ENCODE measurements at regions not wholly inside any gene's neighbourhood (a gene's known extent, or its start where the extent isn't known, plus 50 kb on each side); places are given as distances from the start of the nearest gene placed in this dataset.
"Not testable (repeated sequence)": the region's sequence is repeated elsewhere in the genome, so short reads cannot be mapped to it uniquely, and the experiment has no call there.

GRCh38 chr3:87494264-87494663 lies 217.9 kb upstream of the POU1F1 start:
- DNase-seq (ENCODE audit: low spot score), result no peak
- H3K27ac ChIP-seq, result no peak overlapping the region
- ChIA-PET CTCF (no interaction called here), POLR2A (ENCODE audit: low non-redundant PET) (no interaction called here)
- TF ChIP-seq CTCF (conservative IDR thresholded peaks at IDR 0.05; ENCODE audit: low read depth), result no peak

DNA sequence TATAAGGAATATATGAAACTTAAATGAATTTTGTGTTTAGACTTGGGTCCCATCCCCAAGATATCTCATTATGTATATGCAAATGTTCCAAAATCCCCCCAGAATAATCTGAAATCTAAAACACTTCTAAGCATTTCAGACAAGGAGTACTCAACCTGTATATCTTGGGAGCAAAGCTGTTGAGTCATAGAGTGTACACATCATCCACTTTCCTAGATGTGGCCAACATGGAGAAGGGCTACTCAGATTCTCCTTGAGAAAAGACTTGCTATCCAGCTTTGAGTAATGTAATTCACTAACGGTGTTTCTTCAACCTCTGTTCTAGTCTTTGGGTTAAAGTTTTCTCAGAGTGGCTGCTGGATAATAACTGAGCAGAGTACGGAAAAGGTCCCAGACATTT lies 215.5 kb upstream of the POU1F1 start:
- CTCF ChIA-PET, result no interaction called here
- POLR2A ChIA-PET (ENCODE audit: low non-redundant PET), result no interaction called here
- no peak for DNase-seq (ENCODE audit: low spot score)
- no peak overlapping the region for H3K27ac ChIP-seq
- no peak for TF ChIP-seq CTCF (conservative IDR thresholded peaks at IDR 0.05; ENCODE audit: low read depth)

DNA sequence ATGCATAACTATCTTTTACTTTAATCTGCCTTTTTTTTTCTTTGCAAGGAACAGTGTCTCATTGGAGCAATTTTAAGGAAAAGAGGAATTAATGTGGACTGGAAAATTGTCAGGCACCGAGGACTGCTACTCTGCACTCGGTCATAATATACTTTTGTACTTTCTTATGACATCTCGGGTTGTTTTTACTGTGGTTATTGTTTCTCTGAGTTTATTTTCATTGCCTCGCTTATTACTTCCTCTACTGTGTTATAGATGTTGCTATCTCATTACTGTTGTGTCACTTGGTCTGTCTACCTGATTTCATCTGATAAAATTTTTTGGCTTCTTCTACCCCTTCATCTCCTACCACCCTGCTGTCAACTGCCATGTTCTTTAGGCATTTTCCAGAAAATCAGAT lies 213.5 kb upstream of the POU1F1 start:
- TF ChIP-seq CTCF (conservative IDR thresholded peaks at IDR 0.05; ENCODE audit: low read depth), result no peak
- no peak overlapping the region for H3K27ac ChIP-seq
- no peak for DNase-seq (ENCODE audit: low spot score)
- ChIA-PET CTCF (no interaction called here), POLR2A (ENCODE audit: low non-redundant PET) (no interaction called here)

DNA sequence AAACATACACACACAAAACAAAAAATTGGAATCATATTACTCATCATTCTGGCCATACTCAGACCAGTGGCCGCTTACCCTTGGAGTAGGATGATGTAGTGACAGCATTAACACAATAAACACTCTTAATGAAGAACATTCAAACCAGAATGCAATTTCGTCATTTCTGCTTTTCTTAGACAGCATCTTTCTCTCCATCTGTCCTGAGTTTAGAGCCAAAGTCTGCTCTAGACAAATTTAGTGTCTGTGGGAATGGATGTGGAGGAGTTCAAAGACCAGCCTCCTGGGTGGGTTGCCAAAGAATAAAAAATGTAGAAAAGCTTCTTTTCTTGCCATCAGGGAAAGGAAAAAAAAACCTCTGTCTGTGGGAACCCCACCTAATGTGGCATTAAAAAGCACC lies 212.4 kb upstream of the POU1F1 start:
- ChIA-PET CTCF (no interaction called here), POLR2A (ENCODE audit: low non-redundant PET) (no interaction called here)

GRCh38 chr3:87486635-87487034 lies 210.3 kb upstream of the POU1F1 start:
- DNase-seq (ENCODE audit: low spot score); POLR2A ChIA-PET (ENCODE audit: low non-redundant PET); H3K27ac ChIP-seq; CTCF ChIA-PET: not testable (repeated sequence)

More for the DNA sequence above, 212.4 kb upstream of the POU1F1 start:
- TF ChIP-seq CTCF (conservative IDR thresholded peaks at IDR 0.05; ENCODE audit: low read depth), result no peak
- no peak overlapping the region for H3K27ac ChIP-seq
- DNase-seq (ENCODE audit: low spot score), result no peak

DNA sequence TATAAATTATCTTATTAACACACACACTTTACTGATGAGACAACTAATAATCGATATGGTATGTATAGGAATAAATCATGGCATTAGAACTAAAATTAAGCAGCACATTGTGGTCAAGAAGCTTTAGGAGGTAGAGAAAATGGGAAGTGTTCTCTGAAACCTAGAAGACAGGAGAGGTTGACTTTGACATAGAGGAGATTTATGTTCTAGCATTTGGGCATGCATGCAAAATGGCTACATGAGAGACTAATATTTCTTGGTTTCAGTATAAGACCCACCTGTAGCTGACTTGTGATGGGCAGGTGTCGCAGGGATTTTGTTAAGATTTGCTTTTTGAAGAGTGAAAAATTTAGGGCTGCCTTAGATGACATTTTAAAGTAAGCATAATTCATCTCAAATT lies 209.7 kb upstream of the POU1F1 start:
- DNase-seq (ENCODE audit: low spot score), result no peak
- CTCF ChIA-PET, result no interaction called here
- TF ChIP-seq CTCF (conservative IDR thresholded peaks at IDR 0.05; ENCODE audit: low read depth), result no peak
- POLR2A ChIA-PET (ENCODE audit: low non-redundant PET), result no interaction called here
- no peak overlapping the region for H3K27ac ChIP-seq

DNA sequence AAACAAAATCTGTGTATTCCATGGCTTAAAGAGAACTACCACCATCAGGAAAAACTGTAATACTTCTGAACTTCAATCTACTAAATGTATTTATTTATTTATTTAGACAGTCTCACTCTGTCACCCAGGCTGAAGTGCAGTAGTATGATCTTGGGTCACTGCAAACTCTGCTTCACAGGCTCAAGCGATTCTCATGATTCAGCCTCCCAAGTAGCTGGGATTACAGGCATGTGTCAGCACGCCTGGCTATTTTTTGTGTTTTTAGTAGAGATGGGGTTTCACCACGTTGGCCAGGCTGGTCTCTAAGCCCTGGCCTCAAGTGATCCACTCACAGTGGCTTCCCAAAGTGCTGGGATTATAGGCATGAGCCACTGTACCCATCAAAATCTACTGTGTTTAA lies 202.3 kb upstream of the POU1F1 start:
- ChIA-PET CTCF (no interaction called here), POLR2A (ENCODE audit: low non-redundant PET) (no interaction called here)
- no peak overlapping the region for H3K27ac ChIP-seq
- DNase-seq (ENCODE audit: low spot score), result no peak
- no peak for TF ChIP-seq CTCF (conservative IDR thresholded peaks at IDR 0.05; ENCODE audit: low read depth)
